Vagina (tissue), 2 donors: ENCODE measurements at regions not wholly inside any gene's neighbourhood (a gene's known extent, or its start where the extent isn't known, plus 50 kb on each side); places are given as distances from the start of the nearest gene placed in this dataset.

ENCODE experiments used
- DNase-seq, 2 donors: peaks; one replicate each; pipeline ENCODE4 v3.0.0-alpha.2; 2017; ENCODE audit errors: extremely low spot score in 2 of 2
- H3K27ac ChIP-seq: fragments of 200-600 bp; sonication (generic); one replicate; pipeline ENCODE4 v1.5.1; 2019
- H3K27me3 ChIP-seq: fragments of 200-600 bp; sonication (generic); one replicate; pipeline ENCODE4 v1.5.1; 2019
- H3K36me3 ChIP-seq, 2 donors: fragments of 200-600 bp; sonication (generic); one replicate each; pipeline ENCODE4 v1.5.1; 2017 to 2019
- H3K4me1 ChIP-seq: fragments of 200-600 bp; sonication (generic); one replicate; pipeline ENCODE4 v1.5.1; 2019
- H3K4me3 ChIP-seq, 2 donors: fragments of 200-600 bp; sonication (generic); 1 replicate in 1 of 2; 2 replicates in 1 of 2; pipeline ENCODE4 v1.5.1; 2016 to 2019
- H3K9me3 ChIP-seq: fragments of 200-600 bp; sonication (generic); one replicate; pipeline ENCODE4 v1.5.1; 2019
- CTCF ChIP-seq, 3 experiments: fragments of 450-650 bp in 2 of 3; fragments of 200-600 bp in 1 of 3; sonication (generic) in 1 of 3; IDR thresholded peaks; one replicate each; pipeline ENCODE4 v1.5.1; 2017 to 2019; ENCODE audit warnings: antibody characterized with exemption in 3 of 3, mild to moderate bottlenecking in 2 of 3, moderate library complexity in 2 of 3
- POLR2A ChIP-seq, 2 donors: fragments of 450-650 bp; IDR thresholded peaks; one replicate each; pipeline ENCODE4 v1.6.1; 2017; ENCODE audit warnings: antibody characterized with exemption in 2 of 2, mild to moderate bottlenecking in 2 of 2, moderate library complexity in 2 of 2
- POLR2AphosphoS5 ChIP-seq, 2 donors: sonication (generic); formaldehyde crosslinking; IDR thresholded peaks; one replicate each; pipeline ENCODE4 v1.9.0; 2017; ENCODE audit warnings: antibody characterized with exemption in 2 of 2, mild to moderate bottlenecking in 2 of 2, low read depth in 1 of 2; ENCODE audit not compliant: insufficient read depth in 1 of 2
- intact Hi-C: fragments of 100-400 bp; cut with DNase I; formaldehyde crosslinking; loops from one replicate; pipeline ENCODE4 v1.15.1; 2023

GRCh38 chr5:105677291-105677690 lies 1993.4 kb downstream of the EFNA5 start:
- H3K4me1 ChIP-seq = no peaks in the 10 kb centered on the region
- no peaks in the 10 kb centered on the region for H3K36me3 ChIP-seq
- no peak overlapping the region for H3K4me3 ChIP-seq
- intact Hi-C loops = no loop called here
- H3K27ac ChIP-seq = no peak overlapping the region
- DNase-seq = no peak
- TF ChIP-seq POLR2A (IDR thresholded peaks at IDR 0.05) = no peak
- TF ChIP-seq POLR2AphosphoS5 (IDR thresholded peaks at IDR 0.05; ENCODE audit: insufficient read depth in 1 of 2, low read depth in 1 of 2) = no peak
- no peak for TF ChIP-seq CTCF (IDR thresholded peaks at IDR 0.05)
- H3K9me3 ChIP-seq = no peaks in the 10 kb centered on the region
- H3K27me3 ChIP-seq = no peaks in the 10 kb centered on the region

GRCh38 chr5:105670596-105670995 lies 2000.1 kb downstream of the EFNA5 start:
- intact Hi-C loops = no loop called here
- Histone ChIP-seq H3K27me3 (no peaks in the 10 kb centered on the region), H3K9me3 (no peaks in the 10 kb centered on the region), H3K4me1 (no peaks in the 10 kb centered on the region), H3K36me3 (no peaks in the 10 kb centered on the region), H3K27ac (no peak overlapping the region), H3K4me3 (no peak overlapping the region)
- TF ChIP-seq POLR2A (IDR thresholded peaks at IDR 0.05) (no peak), POLR2AphosphoS5 (IDR thresholded peaks at IDR 0.05; ENCODE audit: insufficient read depth in 1 of 2, low read depth in 1 of 2) (no peak), CTCF (IDR thresholded peaks at IDR 0.05) (no peak)
- no peak for DNase-seq

GRCh38 chr5:105663671-105664070 lies 2007.1 kb downstream of the EFNA5 start:
- H3K36me3 ChIP-seq = no peaks in the 10 kb centered on the region
- no peaks in the 10 kb centered on the region for H3K27me3 ChIP-seq
- no peak overlapping the region for H3K4me3 ChIP-seq
- H3K9me3 ChIP-seq = no peaks in the 10 kb centered on the region
- H3K4me1 ChIP-seq = no peaks in the 10 kb centered on the region
- intact Hi-C loops = no loop called here
- no peak for DNase-seq
- no peak overlapping the region for H3K27ac ChIP-seq
- no peak for TF ChIP-seq CTCF (IDR thresholded peaks at IDR 0.05)
- no peak for TF ChIP-seq POLR2A (IDR thresholded peaks at IDR 0.05)
- no peak for TF ChIP-seq POLR2AphosphoS5 (IDR thresholded peaks at IDR 0.05; ENCODE audit: insufficient read depth in 1 of 2, low read depth in 1 of 2)

GRCh38 chr5:105659396-105659795 lies 2011.3 kb downstream of the EFNA5 start:
- Histone ChIP-seq H3K4me1 (no peaks in the 10 kb centered on the region), H3K4me3 (no peak overlapping the region), H3K27ac (no peak overlapping the region), H3K27me3 (no peaks in the 10 kb centered on the region), H3K36me3 (no peaks in the 10 kb centered on the region), H3K9me3 (no peaks in the 10 kb centered on the region)
- no peak for DNase-seq
- TF ChIP-seq POLR2A (IDR thresholded peaks at IDR 0.05) (no peak), CTCF (IDR thresholded peaks at IDR 0.05) (no peak), POLR2AphosphoS5 (IDR thresholded peaks at IDR 0.05; ENCODE audit: insufficient read depth in 1 of 2, low read depth in 1 of 2) (no peak)
- intact Hi-C loops = no loop called here

GRCh38 chr5:105640328-105640727 lies 2030.4 kb downstream of the EFNA5 start:
- H3K27ac ChIP-seq = no peak overlapping the region
- no peak for DNase-seq
- no peak overlapping the region for H3K4me3 ChIP-seq
- no peaks in the 10 kb centered on the region for H3K27me3 ChIP-seq
- H3K9me3 ChIP-seq = no peaks in the 10 kb centered on the region
- no peaks in the 10 kb centered on the region for H3K4me1 ChIP-seq
- TF ChIP-seq POLR2AphosphoS5 (IDR thresholded peaks at IDR 0.05; ENCODE audit: insufficient read depth in 1 of 2, low read depth in 1 of 2) = no peak
- no peak for TF ChIP-seq CTCF (IDR thresholded peaks at IDR 0.05)
- no peak for TF ChIP-seq POLR2A (IDR thresholded peaks at IDR 0.05)
- no peaks in the 10 kb centered on the region for H3K36me3 ChIP-seq
- intact Hi-C loops = no loop called here
